ENCODE measurements at regions not wholly inside any gene's neighbourhood (a gene's known extent, or its start where the extent isn't known, plus 50 kb on each side); places are given as distances from the start of the nearest gene placed in this dataset.

DNA sequence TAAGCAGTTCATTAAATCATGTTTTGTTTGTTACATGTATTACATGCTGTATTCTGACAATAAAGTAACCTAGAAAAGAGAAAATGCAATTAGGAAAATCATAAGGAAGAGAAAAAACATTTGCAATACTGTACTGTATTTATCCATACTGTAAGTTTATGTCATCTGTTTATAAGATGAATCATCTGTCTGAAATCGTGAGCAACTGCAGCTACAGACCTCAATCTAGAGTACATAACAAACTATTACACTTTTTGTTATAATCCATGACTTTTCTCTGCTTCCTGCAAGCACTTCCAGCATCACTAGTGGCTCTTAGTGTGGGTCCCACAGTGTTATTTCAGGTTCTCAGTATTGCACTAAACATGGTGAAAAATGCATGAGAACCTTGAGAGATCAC lies 144.4 kb upstream of the NR4A3 start:
- TF ChIP-seq, protein P1, sequence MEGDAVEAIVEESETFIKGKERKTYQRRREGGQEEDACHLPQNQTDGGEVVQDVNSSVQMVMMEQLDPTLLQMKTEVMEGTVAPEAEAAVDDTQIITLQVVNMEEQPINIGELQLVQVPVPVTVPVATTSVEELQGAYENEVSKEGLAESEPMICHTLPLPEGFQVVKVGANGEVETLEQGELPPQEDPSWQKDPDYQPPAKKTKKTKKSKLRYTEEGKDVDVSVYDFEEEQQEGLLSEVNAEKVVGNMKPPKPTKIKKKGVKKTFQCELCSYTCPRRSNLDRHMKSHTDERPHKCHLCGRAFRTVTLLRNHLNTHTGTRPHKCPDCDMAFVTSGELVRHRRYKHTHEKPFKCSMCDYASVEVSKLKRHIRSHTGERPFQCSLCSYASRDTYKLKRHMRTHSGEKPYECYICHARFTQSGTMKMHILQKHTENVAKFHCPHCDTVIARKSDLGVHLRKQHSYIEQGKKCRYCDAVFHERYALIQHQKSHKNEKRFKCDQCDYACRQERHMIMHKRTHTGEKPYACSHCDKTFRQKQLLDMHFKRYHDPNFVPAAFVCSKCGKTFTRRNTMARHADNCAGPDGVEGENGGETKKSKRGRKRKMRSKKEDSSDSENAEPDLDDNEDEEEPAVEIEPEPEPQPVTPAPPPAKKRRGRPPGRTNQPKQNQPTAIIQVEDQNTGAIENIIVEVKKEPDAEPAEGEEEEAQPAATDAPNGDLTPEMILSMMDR (IDR thresholded peaks at IDR 0.05): no peak
- DNase-seq (no peak), ATAC-seq (no peak)
- Histone ChIP-seq H3K36me3 (ENCODE audit: low read depth) (no peaks in the 10 kb centered on the region), H3K9me3 (no peaks in the 10 kb centered on the region), H3K4me1 (ENCODE audit: low read depth) (no peaks in the 10 kb centered on the region), H3K4me3 (no peak overlapping the region)
- intact Hi-C loops (cut with DNase I, micrococcal nuclease): no loop called here

- intact Hi-C loops (cut with DNase I, micrococcal nuclease): no loop called here
- ATAC-seq (no peak), DNase-seq (no peak)
- no peaks in the 10 kb centered on the region for H3K36me3 ChIP-seq (ENCODE audit: low read depth)
- H3K4me1 ChIP-seq (ENCODE audit: low read depth): no peaks in the 10 kb centered on the region
- H3K4me3 ChIP-seq: no peak overlapping the region
- H3K9me3 ChIP-seq: no peaks in the 10 kb centered on the region
- TF ChIP-seq, protein P1 (IDR thresholded peaks at IDR 0.05): no peak
These were observed 143.1 kb upstream of the NR4A3 start for GRCh38 chr9:99678566-99678965.

GRCh38 chr9:99680191-99680590 lies 141.5 kb upstream of the NR4A3 start:
- ATAC-seq: no peak
- Histone ChIP-seq H3K9me3 (no peaks in the 10 kb centered on the region), H3K36me3 (ENCODE audit: low read depth) (no peaks in the 10 kb centered on the region), H3K4me3 (no peak overlapping the region), H3K4me1 (ENCODE audit: low read depth) (no peaks in the 10 kb centered on the region)
- DNase-seq: no peak
- TF ChIP-seq, protein P1 (IDR thresholded peaks at IDR 0.05): no peak
- intact Hi-C loops (cut with DNase I, micrococcal nuclease): no loop called here

- Histone ChIP-seq H3K9me3 (no peaks in the 10 kb centered on the region), H3K36me3 (ENCODE audit: low read depth) (no peaks in the 10 kb centered on the region), H3K4me3 (no peak overlapping the region), H3K4me1 (ENCODE audit: low read depth) (no peaks in the 10 kb centered on the region)
- TF ChIP-seq, protein P1 (IDR thresholded peaks at IDR 0.05): no peak
- DNase-seq (no peak), ATAC-seq (no peak)
- intact Hi-C loops (cut with DNase I, micrococcal nuclease): no loop called here
These were observed 140.6 kb upstream of the NR4A3 start for GRCh38 chr9:99681113-99681512.

DNA sequence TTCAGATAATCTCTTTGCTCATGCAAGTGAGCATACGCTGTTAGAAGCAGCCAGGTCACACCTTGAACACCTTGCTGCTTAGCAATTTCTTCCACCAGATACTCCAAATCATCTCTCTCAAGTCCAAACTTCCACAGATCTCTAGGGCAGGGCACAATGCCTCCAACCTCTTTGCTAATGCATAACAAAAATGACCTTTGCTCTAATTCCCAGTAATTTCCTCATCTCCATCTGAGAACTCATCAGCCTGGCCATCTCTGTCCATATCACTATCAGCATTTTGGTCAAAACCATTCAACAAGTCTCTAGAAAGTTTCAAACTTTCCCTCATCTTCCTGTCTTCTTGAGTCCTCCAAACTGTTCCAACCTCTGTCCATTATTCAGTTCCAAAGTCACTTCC lies 139.3 kb upstream of the NR4A3 start:
- TF ChIP-seq, protein P1 (IDR thresholded peaks at IDR 0.05): no peak
- DNase-seq: no peak
- Histone ChIP-seq H3K4me3 (no peak overlapping the region), H3K36me3 (ENCODE audit: low read depth) (no peaks in the 10 kb centered on the region), H3K9me3 (no peaks in the 10 kb centered on the region), H3K4me1 (ENCODE audit: low read depth) (no peaks in the 10 kb centered on the region)
- intact Hi-C loops (cut with DNase I, micrococcal nuclease): no loop called here
- no peak for ATAC-seq

DNA sequence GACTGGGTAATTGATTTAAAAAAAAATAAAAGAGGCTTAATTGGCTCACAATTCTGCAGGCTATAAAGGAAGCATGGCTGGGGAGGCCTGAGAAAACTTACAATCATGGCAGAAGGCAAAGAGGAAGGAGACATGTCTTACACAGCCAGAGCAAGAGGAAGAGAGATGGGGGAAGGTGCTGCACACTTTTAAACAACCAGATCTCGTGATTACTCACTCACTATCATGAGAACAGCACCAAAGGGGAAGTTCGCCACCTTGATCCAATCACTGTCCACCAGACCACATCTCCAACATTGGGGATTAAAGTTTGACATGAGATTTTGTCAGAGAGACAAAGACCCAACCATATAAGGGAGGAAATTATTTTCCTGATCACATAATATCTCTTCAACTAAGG lies 138.8 kb upstream of the NR4A3 start:
- Histone ChIP-seq H3K36me3 (ENCODE audit: low read depth) (no peaks in the 10 kb centered on the region), H3K4me3 (no peak overlapping the region), H3K9me3 (no peaks in the 10 kb centered on the region), H3K4me1 (ENCODE audit: low read depth) (no peaks in the 10 kb centered on the region)
- DNase-seq (no peak), ATAC-seq (no peak)
- TF ChIP-seq, protein P1 (IDR thresholded peaks at IDR 0.05): no peak
- intact Hi-C loops (cut with DNase I, micrococcal nuclease): no loop called here
